GM12891 (cell line): ENCODE measurements at regions not wholly inside any gene's neighbourhood (a gene's known extent, or its start where the extent isn't known, plus 50 kb on each side); places are given as distances from the start of the nearest gene placed in this dataset.

Experiments
- POLR2A ChIP-seq: IDR thresholded peaks from 2 replicates; pipeline ENCODE4 v1.6.1; 2011; ENCODE audit warnings: low read depth, low read length, control low read depth
- POLR2AphosphoS5 ChIP-seq: IDR thresholded peaks from 2 replicates; pipeline ENCODE4 v1.6.1; 2011; ENCODE audit warnings: low read depth, low read length, control low read depth
- TAF1 ChIP-seq: IDR thresholded peaks from 2 replicates; pipeline ENCODE4 v1.6.1; 2011; ENCODE audit warnings: low read depth, low read length, control low read depth

- TF ChIP-seq POLR2A: no peak
- no peak for TF ChIP-seq POLR2AphosphoS5
- no peak for TF ChIP-seq TAF1
Observed at GRCh38 chr19:30105727-30106126, 163.7 kb downstream of the URI1 start.
